Neural cell (in vitro differentiated cells): ENCODE measurements at regions not wholly inside any gene's neighbourhood (a gene's known extent, or its start where the extent isn't known, plus 50 kb on each side); places are given as distances from the start of the nearest gene placed in this dataset.

ENCODE experiments used
- H2AFZ ChIP-seq: fragments of 200-600, 300-800 bp; sonication (generic), shearing (Covaris generic); 2 replicates; pipeline ENCODE4 v1.6.0; 2014; ENCODE audit warnings: low read depth, mild to moderate bottlenecking, antibody characterized with exemption, low read length, moderate library complexity
- H3F3A ChIP-seq: fragments of 200-600 bp; shearing (Covaris generic); 2 replicates; pipeline ENCODE4 v1.6.1; 2016; ENCODE audit warnings: mild to moderate bottlenecking, moderate library complexity, mixed read lengths, antibody characterized with exemption, low read length; ENCODE audit not compliant: insufficient read depth, poor library complexity, severe bottlenecking
- H3K27ac ChIP-seq: fragments of 200-600, 300-800 bp; sonication (generic), shearing (Covaris generic); 2 replicates; pipeline ENCODE4 v1.5.1; 2014; ENCODE audit warnings: mild to moderate bottlenecking, low read length, moderate library complexity
- H3K27me3 ChIP-seq: fragments of 300-800, 200-600 bp; sonication (generic), shearing (Covaris generic); 2 replicates; pipeline ENCODE4 v1.6.0; 2014; ENCODE audit warnings: mild to moderate bottlenecking, low read depth, low read length, moderate library complexity; ENCODE audit not compliant: insufficient read depth
- H3K36me3 ChIP-seq: fragments of 300-800, 200-600 bp; sonication (generic), shearing (Covaris generic); 2 replicates; pipeline ENCODE4 v1.5.1; 2014; ENCODE audit warnings: mild to moderate bottlenecking, antibody characterized with exemption, low read length, moderate library complexity; ENCODE audit not compliant: insufficient read depth
- H3K4me2 ChIP-seq: fragments of 300-800, 200-600 bp; sonication (generic), shearing (Covaris generic); 2 replicates; pipeline ENCODE4 v1.6.0; 2014; ENCODE audit warnings: mild to moderate bottlenecking, low read length
- H3K4me3 ChIP-seq: fragments of 300-800, 200-600 bp; sonication (generic), shearing (Covaris generic); 2 replicates; pipeline ENCODE4 v1.5.1; 2014; ENCODE audit warnings: mild to moderate bottlenecking, low read length, moderate library complexity
- H3K79me2 ChIP-seq: fragments of 200-600 bp; shearing (Covaris generic); replicated peaks from 2 replicates; pipeline ENCODE4 v1.6.0; 2014; ENCODE audit warnings: mild to moderate bottlenecking, low read length, moderate library complexity; ENCODE audit not compliant: insufficient read depth
- H3K9ac ChIP-seq: fragments of 300-800, 200-600 bp; sonication (generic), shearing (Covaris generic); 2 replicates; pipeline ENCODE4 v1.6.1; 2016; ENCODE audit warnings: mild to moderate bottlenecking, low read length, mixed read lengths
- H3K9me2 ChIP-seq: fragments of 200-600 bp; shearing (Covaris generic); 2 replicates; pipeline ENCODE4 v1.6.1; 2016; ENCODE audit warnings: mild to moderate bottlenecking, low read length, mixed read lengths; ENCODE audit not compliant: insufficient read depth
- H3K9me3 ChIP-seq: fragments of 200-600, 300-800 bp; sonication (generic), shearing (Covaris generic); 2 replicates; pipeline ENCODE4 v1.6.1; 2016; ENCODE audit warnings: mild to moderate bottlenecking, mixed run types, low read length, moderate library complexity, mixed read lengths
- H4K20me1 ChIP-seq: fragments of 200-600 bp; shearing (Covaris generic); 2 replicates; pipeline ENCODE4 v1.6.1; 2016; ENCODE audit warnings: mild to moderate bottlenecking, mixed run types; ENCODE audit not compliant: insufficient read depth
- EP300 ChIP-seq: fragments of 450-650 bp; conservative IDR thresholded peaks from 2 replicates; pipeline ENCODE4 v1.6.1; 2014; ENCODE audit warnings: antibody characterized with exemption, mild to moderate bottlenecking, moderate library complexity; ENCODE audit not compliant: poor library complexity, severe bottlenecking
- EZH2 ChIP-seq: fragments of 200-600, 300-800 bp; shearing (Covaris generic), sonication (generic); IDR thresholded peaks from 2 replicates; pipeline ENCODE4 v1.6.1; 2014; ENCODE audit warnings: antibody characterized with exemption, low read length, borderline replicate concordance, mild to moderate bottlenecking; ENCODE audit not compliant: insufficient read depth, poor library complexity, severe bottlenecking
- MXI1 ChIP-seq: fragments of 450-650 bp; conservative IDR thresholded peaks from 2 replicates; pipeline ENCODE4 v1.6.1; 2014; ENCODE audit warnings: antibody characterized with exemption, mild to moderate bottlenecking; ENCODE audit not compliant: poor library complexity, severe bottlenecking
- POLR2AphosphoS5 ChIP-seq: IDR thresholded peaks from 2 replicates; pipeline ENCODE4 v1.6.1; 2012
- RAD21 ChIP-seq: fragments of 450-650 bp; conservative IDR thresholded peaks from 2 replicates; pipeline ENCODE4 v1.6.1; 2014; ENCODE audit warnings: antibody characterized with exemption, mild to moderate bottlenecking, moderate library complexity
- SMC3 ChIP-seq: fragments of 450-650 bp; conservative IDR thresholded peaks from 2 replicates; pipeline ENCODE4 v1.6.1; 2014; ENCODE audit warnings: antibody characterized with exemption, mild to moderate bottlenecking, moderate library complexity; ENCODE audit not compliant: poor library complexity
- TAF1 ChIP-seq: IDR thresholded peaks from 2 replicates; pipeline ENCODE4 v1.6.1; 2012; ENCODE audit warnings: low read depth
- TF ChIP-seq, protein P1 (sequence below): fragments of 450-650 bp; IDR thresholded peaks from 2 replicates; pipeline ENCODE4 v1.5.1; 2014; ENCODE audit warnings: antibody characterized with exemption, mild to moderate bottlenecking, moderate library complexity; ENCODE audit not compliant: poor library complexity, severe bottlenecking
- TF ChIP-seq, protein P2 (sequence below): IDR thresholded peaks from 2 replicates; pipeline ENCODE4 v1.6.1; 2012; ENCODE audit warnings: borderline replicate concordance

DNA sequence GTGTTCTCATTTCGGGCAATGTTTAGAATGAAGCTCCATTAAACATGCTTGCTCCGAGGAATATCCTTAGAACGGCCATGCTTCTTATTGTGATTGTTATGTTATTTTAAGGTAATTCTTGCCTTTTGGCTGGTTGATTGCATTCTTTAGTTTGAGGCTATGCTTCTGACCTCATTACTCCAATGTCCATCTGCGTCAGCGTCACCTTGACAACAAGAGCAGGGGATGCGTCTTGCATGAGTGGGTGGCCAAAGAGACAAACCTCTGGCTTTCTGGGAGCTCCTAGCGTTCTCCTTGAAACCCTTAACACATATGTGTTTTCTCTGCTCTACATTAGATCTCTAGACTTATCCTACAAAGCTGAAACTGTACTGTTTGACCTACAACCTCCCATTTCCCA, 184.3 kb downstream of the THBS2 start:
- Histone ChIP-seq H2AFZ (no peak overlapping the region), H3K9me2 (no peaks in the 10 kb centered on the region), H3F3A (no peaks in the 10 kb centered on the region), H4K20me1 (no peaks in the 10 kb centered on the region), H3K4me2 (no peak overlapping the region), H3K36me3 (no peaks in the 10 kb centered on the region), H3K79me2 (no peaks in the 10 kb centered on the region), H3K9me3 (no peaks in the 10 kb centered on the region), H3K9ac (no peak overlapping the region), H3K4me3 (no peak overlapping the region), H3K27ac (no peak overlapping the region), H3K27me3 (no peaks in the 10 kb centered on the region)
- TF ChIP-seq MXI1 (no peak), SMC3 (no peak), POLR2AphosphoS5 (no peak), EZH2 (no peak), EP300 (no peak), TAF1 (no peak), RAD21 (no peak)
- TF ChIP-seq, protein P1, sequence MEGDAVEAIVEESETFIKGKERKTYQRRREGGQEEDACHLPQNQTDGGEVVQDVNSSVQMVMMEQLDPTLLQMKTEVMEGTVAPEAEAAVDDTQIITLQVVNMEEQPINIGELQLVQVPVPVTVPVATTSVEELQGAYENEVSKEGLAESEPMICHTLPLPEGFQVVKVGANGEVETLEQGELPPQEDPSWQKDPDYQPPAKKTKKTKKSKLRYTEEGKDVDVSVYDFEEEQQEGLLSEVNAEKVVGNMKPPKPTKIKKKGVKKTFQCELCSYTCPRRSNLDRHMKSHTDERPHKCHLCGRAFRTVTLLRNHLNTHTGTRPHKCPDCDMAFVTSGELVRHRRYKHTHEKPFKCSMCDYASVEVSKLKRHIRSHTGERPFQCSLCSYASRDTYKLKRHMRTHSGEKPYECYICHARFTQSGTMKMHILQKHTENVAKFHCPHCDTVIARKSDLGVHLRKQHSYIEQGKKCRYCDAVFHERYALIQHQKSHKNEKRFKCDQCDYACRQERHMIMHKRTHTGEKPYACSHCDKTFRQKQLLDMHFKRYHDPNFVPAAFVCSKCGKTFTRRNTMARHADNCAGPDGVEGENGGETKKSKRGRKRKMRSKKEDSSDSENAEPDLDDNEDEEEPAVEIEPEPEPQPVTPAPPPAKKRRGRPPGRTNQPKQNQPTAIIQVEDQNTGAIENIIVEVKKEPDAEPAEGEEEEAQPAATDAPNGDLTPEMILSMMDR = no peak
- TF ChIP-seq, protein P2, sequence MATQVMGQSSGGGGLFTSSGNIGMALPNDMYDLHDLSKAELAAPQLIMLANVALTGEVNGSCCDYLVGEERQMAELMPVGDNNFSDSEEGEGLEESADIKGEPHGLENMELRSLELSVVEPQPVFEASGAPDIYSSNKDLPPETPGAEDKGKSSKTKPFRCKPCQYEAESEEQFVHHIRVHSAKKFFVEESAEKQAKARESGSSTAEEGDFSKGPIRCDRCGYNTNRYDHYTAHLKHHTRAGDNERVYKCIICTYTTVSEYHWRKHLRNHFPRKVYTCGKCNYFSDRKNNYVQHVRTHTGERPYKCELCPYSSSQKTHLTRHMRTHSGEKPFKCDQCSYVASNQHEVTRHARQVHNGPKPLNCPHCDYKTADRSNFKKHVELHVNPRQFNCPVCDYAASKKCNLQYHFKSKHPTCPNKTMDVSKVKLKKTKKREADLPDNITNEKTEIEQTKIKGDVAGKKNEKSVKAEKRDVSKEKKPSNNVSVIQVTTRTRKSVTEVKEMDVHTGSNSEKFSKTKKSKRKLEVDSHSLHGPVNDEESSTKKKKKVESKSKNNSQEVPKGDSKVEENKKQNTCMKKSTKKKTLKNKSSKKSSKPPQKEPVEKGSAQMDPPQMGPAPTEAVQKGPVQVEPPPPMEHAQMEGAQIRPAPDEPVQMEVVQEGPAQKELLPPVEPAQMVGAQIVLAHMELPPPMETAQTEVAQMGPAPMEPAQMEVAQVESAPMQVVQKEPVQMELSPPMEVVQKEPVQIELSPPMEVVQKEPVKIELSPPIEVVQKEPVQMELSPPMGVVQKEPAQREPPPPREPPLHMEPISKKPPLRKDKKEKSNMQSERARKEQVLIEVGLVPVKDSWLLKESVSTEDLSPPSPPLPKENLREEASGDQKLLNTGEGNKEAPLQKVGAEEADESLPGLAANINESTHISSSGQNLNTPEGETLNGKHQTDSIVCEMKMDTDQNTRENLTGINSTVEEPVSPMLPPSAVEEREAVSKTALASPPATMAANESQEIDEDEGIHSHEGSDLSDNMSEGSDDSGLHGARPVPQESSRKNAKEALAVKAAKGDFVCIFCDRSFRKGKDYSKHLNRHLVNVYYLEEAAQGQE = no peak

DNA sequence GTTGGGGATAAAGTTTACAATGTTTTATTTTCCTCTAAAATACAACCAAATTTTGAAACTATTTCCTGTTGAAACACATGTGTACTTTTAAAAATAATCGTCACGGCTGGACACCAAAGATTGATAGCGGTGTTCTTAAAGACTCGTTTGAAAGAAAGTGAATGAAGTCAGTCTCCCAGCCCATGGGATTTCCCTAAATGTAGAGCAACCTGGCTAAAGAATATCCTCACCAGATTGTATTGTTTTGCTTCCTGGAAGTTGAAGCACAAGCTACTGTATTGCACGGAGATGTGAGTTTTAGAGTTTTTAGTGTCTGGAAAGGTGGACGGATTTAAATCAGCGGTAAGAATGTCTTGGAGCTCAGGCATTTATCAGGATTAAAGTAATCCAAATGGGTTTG, 189.5 kb downstream of the THBS2 start:
- H3K9me3 ChIP-seq = no peaks in the 10 kb centered on the region
- H3K9me2 ChIP-seq = no peaks in the 10 kb centered on the region
- H3K9ac ChIP-seq = no peak overlapping the region
- no peak for TF ChIP-seq POLR2AphosphoS5
- no peak for TF ChIP-seq RAD21
- TF ChIP-seq MXI1 = no peak
- TF ChIP-seq, protein P2 = no peak
- TF ChIP-seq EP300 = no peak
- no peak for TF ChIP-seq TAF1
- TF ChIP-seq, protein P1 = no peak
- no peak for TF ChIP-seq EZH2
- TF ChIP-seq SMC3 = no peak
- no peak overlapping the region for H3K4me2 ChIP-seq
- no peak overlapping the region for H3K27ac ChIP-seq
- no peak overlapping the region for H2AFZ ChIP-seq
- H3K79me2 ChIP-seq = no peaks in the 10 kb centered on the region
- no peaks in the 10 kb centered on the region for H4K20me1 ChIP-seq
- no peaks in the 10 kb centered on the region for H3K27me3 ChIP-seq
- H3K36me3 ChIP-seq = no peaks in the 10 kb centered on the region
- no peak overlapping the region for H3K4me3 ChIP-seq
- H3F3A ChIP-seq = no peaks in the 10 kb centered on the region
